ENCODE measurements at regions not wholly inside any gene's neighbourhood (a gene's known extent, or its start where the extent isn't known, plus 50 kb on each side); places are given as distances from the start of the nearest gene placed in this dataset.

DNA sequence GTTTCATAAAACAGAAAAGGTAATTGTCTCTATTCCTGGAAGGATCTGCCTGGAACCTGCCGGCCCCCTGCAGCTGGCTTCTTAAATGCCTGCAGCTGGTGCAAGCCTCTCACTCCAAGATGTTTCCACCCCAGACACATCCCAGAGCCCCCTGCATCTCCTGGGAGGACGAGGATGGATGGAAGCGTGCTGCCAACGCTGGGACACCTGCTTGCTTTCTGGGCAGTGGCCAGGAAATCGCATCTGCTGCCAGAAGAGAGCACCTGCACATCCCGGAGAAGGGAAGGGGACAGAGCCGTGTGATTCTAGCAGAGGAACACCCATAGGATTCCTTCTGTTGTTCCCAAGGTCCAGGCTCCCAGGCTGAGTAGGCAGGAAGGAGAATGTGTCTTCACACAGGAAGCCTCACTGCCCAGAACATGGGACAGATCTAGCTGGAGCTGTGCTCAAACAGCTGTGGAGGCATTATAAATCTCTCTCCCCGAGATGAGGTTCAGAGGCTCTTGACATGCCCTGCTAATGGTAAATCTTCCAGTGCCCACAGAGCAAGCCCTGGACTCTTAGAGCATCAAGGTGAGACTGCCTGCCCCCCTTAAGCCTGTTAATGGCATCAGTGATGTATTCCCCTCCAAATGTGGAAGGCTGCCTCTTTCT lies 138.8 kb upstream of the MAP1LC3B2 start:
- Mint-ChIP-seq H3K4me3 (no peak overlapping the region), H3K9me3 (peaks cover 0 to 7% (median 5%) of the 10 kb centered on the region in 8 donors), H3K27me3 (no peaks in the 10 kb centered on the region), H3K4me1 (peaks cover 0 to 2% (median 0%) of the 10 kb centered on the region in 4 donors), H3K27ac (no peak overlapping the region), H3K36me3 (no peaks in the 10 kb centered on the region)
- Histone ChIP-seq H3K27ac (ENCODE audit: low read depth, low read length) (no peak overlapping the region), H3K36me3 (ENCODE audit: insufficient read depth, low read length) (no peaks in the 10 kb centered on the region), H3K4me3 (ENCODE audit: low read length in 2 of 2) (no peak overlapping the region), H3K9me3 (ENCODE audit: control insufficient read depth in 1 of 2, low read length in 2 of 2) (peaks cover 0 to 4% of the 10 kb centered on the region in 2 donors), H3K27me3 (ENCODE audit: insufficient read depth, low read length) (no peaks in the 10 kb centered on the region), H3K4me1 (ENCODE audit: insufficient read depth, low read length) (no peaks in the 10 kb centered on the region)
- no peak for DNase-seq
- intact Hi-C loops (cut with micrococcal nuclease), result no loop called here
- ChIA-PET CTCF (ENCODE audit: partially characterized antibody) (interaction anchor here (0.7 kb wide), 1 partner anchor 190 kb away, joined by 3 read pairs; no protein-coding TSS in a partner anchor), POLR2A (ENCODE audit: partially characterized antibody) (no interaction called here)

DNA sequence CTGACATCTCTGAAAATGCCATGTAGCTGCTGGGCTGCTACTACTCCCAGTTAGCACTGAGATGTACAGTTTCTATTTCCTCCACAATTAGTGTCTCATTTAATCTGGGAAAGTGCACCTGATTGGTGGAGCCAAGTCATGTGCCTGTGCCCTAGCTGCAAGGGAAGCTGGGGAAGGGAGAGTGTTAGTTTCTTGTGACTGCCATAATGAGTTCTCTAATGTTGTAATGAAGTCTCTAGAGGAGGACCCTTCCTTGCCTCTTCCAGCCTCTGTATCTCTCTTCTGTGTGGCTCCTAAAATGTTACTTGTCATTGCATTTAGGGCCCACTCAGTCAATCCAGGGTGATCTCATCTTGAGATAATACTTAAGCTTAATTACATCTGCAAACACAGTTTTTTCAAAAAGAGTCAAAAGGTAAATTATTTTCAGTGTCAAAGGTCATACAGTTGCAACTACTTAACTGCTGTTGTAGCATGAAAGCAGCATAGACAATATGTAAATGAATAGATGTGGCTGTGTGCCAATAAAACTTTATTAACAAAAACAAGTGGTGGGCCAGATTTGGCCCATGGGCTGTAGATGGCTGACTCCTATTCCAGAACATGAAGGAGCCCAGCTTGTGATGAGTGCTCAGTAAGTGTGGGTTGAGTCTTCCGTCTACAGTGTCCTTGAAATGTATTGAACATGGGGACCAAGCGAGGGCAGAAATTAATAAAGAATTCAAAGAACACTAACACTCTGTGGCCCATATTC lies 137.2 kb upstream of the MAP1LC3B2 start:
- Histone ChIP-seq H3K27me3 (ENCODE audit: insufficient read depth, low read length) (no peaks in the 10 kb centered on the region), H3K9me3 (ENCODE audit: control insufficient read depth in 1 of 2, low read length in 2 of 2) (peaks cover 0 to 4% of the 10 kb centered on the region in 2 donors), H3K4me1 (ENCODE audit: insufficient read depth, low read length) (no peaks in the 10 kb centered on the region), H3K4me3 (ENCODE audit: low read length in 2 of 2) (no peak overlapping the region), H3K27ac (ENCODE audit: low read depth, low read length) (no peak overlapping the region), H3K36me3 (ENCODE audit: insufficient read depth, low read length) (no peaks in the 10 kb centered on the region)
- Mint-ChIP-seq H3K27ac (no peak overlapping the region), H3K36me3 (no peaks in the 10 kb centered on the region), H3K4me3 (no peak overlapping the region), H3K9me3 (peaks cover 0 to 7% (median 5%) of the 10 kb centered on the region in 8 donors), H3K27me3 (peaks cover 0 to 3% of the 10 kb centered on the region in 2 donors), H3K4me1 (peaks cover 0 to 2% (median 0%) of the 10 kb centered on the region in 4 donors)
- POLR2A ChIA-PET (ENCODE audit: partially characterized antibody), result no interaction called here
- DNase-seq, result no peak
- intact Hi-C loops (cut with micrococcal nuclease), result no loop called here
- CTCF ChIA-PET (ENCODE audit: partially characterized antibody), result no interaction called here

DNA sequence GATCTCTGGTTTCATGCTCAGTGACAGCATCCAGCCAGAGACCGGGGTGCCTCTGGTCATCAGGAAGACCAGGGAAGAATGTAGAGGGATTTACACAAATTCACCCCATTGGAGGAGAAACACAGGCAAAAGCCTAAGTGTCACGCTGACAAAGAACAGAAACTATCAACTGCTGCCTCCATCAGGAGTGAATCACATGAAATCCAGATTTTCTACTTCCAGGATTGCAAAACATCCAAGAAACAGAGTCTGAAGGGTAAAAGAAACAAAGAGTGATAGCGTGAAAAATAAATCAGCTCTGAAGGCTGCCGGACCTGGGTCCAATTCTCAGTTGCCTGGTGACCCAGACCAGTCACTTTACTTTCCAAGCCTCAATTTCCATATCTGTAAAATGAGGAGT lies 136.1 kb upstream of the MAP1LC3B2 start:
- Mint-ChIP-seq H3K27me3 (peaks cover 0 to 3% of the 10 kb centered on the region in 2 donors), H3K4me1 (peaks cover 0 to 2% (median 0%) of the 10 kb centered on the region in 4 donors), H3K9me3 (peaks cover 0 to 7% (median 5%) of the 10 kb centered on the region in 8 donors), H3K27ac (no peak overlapping the region), H3K36me3 (no peaks in the 10 kb centered on the region), H3K4me3 (no peak overlapping the region)
- Histone ChIP-seq H3K27me3 (ENCODE audit: insufficient read depth, low read length) (no peaks in the 10 kb centered on the region), H3K27ac (ENCODE audit: low read depth, low read length) (no peak overlapping the region), H3K36me3 (ENCODE audit: insufficient read depth, low read length) (no peaks in the 10 kb centered on the region), H3K4me1 (ENCODE audit: insufficient read depth, low read length) (no peaks in the 10 kb centered on the region), H3K4me3 (ENCODE audit: low read length in 2 of 2) (no peak overlapping the region), H3K9me3 (ENCODE audit: control insufficient read depth in 1 of 2, low read length in 2 of 2) (peaks cover 0 to 4% of the 10 kb centered on the region in 2 donors)
- ChIA-PET CTCF (ENCODE audit: partially characterized antibody) (no interaction called here), POLR2A (ENCODE audit: partially characterized antibody) (no interaction called here)
- intact Hi-C loops (cut with micrococcal nuclease), result no loop called here
- DNase-seq, result no peak

DNA sequence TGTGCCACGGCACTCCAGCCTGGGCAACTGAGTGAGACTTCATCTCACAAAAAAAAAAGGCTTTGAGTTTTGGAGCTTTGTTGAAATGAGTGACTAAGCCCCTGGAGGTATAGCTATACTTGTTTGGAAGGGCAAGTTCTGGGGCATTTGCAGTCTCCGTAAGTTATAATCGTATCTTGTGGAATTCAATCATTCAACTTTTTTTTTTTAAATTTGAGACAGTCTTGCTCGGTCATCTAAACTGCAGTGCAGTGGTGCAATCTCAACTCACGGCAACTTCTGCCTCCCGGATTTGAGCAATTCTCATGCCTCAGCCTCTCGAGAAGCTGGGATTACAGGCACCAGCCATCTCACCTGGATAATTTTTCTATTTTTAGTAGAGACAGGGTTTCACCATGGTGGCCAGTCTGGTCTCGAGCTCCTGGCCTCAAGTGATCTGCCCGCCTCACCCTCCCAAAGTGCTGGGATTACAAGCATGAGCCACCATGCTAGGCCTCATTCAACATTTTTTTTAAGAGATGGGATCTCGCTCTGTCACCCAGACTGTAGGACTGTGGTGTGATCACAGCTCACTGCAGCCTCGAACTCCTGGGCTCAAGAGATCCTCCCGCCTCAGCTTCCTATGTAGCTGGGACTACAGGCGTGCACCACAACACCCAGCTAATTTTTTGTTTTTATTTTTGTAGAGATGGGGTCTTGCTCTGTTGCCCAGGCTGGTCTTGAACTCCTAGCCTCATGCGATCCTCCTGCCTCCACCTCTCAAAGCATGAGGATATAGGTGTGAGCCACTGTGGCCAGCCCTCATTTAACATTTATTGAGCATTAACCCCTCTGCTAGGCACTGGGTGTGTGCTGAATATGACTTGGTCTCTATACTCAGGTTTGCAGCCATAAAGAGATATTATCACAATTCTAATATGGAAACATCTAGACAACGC lies 133.7 kb upstream of the MAP1LC3B2 start:
- H3K4me3 ChIP-seq (ENCODE audit: low read length in 2 of 2), result no peak overlapping the region
- intact Hi-C loops (cut with micrococcal nuclease), result no loop called here
- peaks cover 0 to 4% of the 10 kb centered on the region in 2 donors for H3K9me3 ChIP-seq (ENCODE audit: control insufficient read depth in 1 of 2, low read length in 2 of 2)
- no peak overlapping the region for H3K27ac Mint-ChIP-seq
- no peaks in the 10 kb centered on the region for H3K36me3 ChIP-seq (ENCODE audit: insufficient read depth, low read length)
- no peak for DNase-seq
- no peaks in the 10 kb centered on the region for H3K36me3 Mint-ChIP-seq
- no peaks in the 10 kb centered on the region for H3K4me1 ChIP-seq (ENCODE audit: insufficient read depth, low read length)
- peaks cover 0 to 3% of the 10 kb centered on the region in 2 donors for H3K27me3 Mint-ChIP-seq
- ChIA-PET POLR2A (ENCODE audit: partially characterized antibody) (no interaction called here), CTCF (ENCODE audit: partially characterized antibody) (no interaction called here)
- peaks cover 0 to 7% (median 5%) of the 10 kb centered on the region in 8 donors for H3K9me3 Mint-ChIP-seq
- no peaks in the 10 kb centered on the region for H3K4me1 Mint-ChIP-seq
- H3K27ac ChIP-seq (ENCODE audit: low read depth, low read length), result no peak overlapping the region
- no peaks in the 10 kb centered on the region for H3K27me3 ChIP-seq (ENCODE audit: insufficient read depth, low read length)
- no peak overlapping the region for H3K4me3 Mint-ChIP-seq

- no peak overlapping the region for H3K27ac Mint-ChIP-seq
- POLR2A ChIA-PET (ENCODE audit: partially characterized antibody), result no interaction called here
- H3K27me3 Mint-ChIP-seq, result peaks cover 0 to 3% of the 10 kb centered on the region in 2 donors
- Histone ChIP-seq H3K36me3 (ENCODE audit: insufficient read depth, low read length) (no peaks in the 10 kb centered on the region), H3K4me3 (ENCODE audit: low read length in 2 of 2) (no peak overlapping the region), H3K4me1 (ENCODE audit: insufficient read depth, low read length) (no peaks in the 10 kb centered on the region), H3K9me3 (ENCODE audit: control insufficient read depth in 1 of 2, low read length in 2 of 2) (peaks cover 0 to 3% of the 10 kb centered on the region in 2 donors), H3K27me3 (ENCODE audit: insufficient read depth, low read length) (no peaks in the 10 kb centered on the region), H3K27ac (ENCODE audit: low read depth, low read length) (no peak overlapping the region)
- no peak overlapping the region for H3K4me3 Mint-ChIP-seq
- CTCF ChIA-PET (ENCODE audit: partially characterized antibody), result no interaction called here
- peaks cover 0 to 7% (median 5%) of the 10 kb centered on the region in 8 donors for H3K9me3 Mint-ChIP-seq
- no peak for DNase-seq
- intact Hi-C loops (cut with micrococcal nuclease), result no loop called here
- H3K4me1 Mint-ChIP-seq, result no peaks in the 10 kb centered on the region
- H3K36me3 Mint-ChIP-seq, result no peaks in the 10 kb centered on the region
Observed at GRCh38 chr12:116426391-116427136, 132.6 kb upstream of the MAP1LC3B2 start.

DNA sequence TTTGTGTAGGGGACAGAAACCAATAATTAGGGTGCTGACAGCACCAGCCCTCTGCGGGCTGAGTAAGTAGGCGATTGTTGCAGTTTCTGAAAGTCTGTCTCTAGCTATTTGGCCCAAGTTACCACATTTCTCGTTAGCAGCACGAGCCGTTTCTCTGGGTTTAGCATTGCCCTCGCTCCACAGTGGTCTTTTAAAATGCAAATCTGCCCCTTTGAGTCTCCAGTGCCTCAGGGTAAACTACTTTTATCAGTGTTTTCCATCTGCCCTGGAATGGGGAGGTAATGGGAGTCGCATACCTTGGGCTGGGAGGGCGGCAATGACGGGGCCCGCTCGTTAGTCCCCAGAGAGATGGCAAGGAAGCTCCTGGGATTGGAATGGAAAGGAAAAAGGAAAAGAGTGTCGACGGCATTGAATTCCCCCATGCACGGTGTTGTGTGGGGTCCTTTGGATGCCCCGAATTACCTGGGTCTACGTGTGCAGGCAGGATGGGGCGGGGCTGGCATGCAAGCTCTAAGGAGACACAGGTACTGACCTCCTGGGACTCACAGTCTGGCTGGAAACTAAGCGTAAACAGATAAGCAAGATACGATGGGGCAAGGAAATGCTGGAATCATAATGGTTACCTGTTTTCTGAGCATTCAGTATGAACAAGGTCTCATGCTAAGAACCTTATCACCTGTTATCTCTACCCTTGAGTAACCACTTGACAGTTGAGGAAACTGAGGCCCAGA lies 131.8 kb upstream of the MAP1LC3B2 start:
- Histone ChIP-seq H3K4me1 (ENCODE audit: insufficient read depth, low read length) (no peaks in the 10 kb centered on the region), H3K36me3 (ENCODE audit: insufficient read depth, low read length) (no peaks in the 10 kb centered on the region), H3K4me3 (ENCODE audit: low read length in 2 of 2) (no peak overlapping the region), H3K27ac (ENCODE audit: low read depth, low read length) (no peak overlapping the region), H3K9me3 (ENCODE audit: control insufficient read depth in 1 of 2, low read length in 2 of 2) (no peaks in the 10 kb centered on the region), H3K27me3 (ENCODE audit: insufficient read depth, low read length) (no peaks in the 10 kb centered on the region)
- Mint-ChIP-seq H3K27ac (no peak overlapping the region), H3K27me3 (peaks cover 0 to 3% of the 10 kb centered on the region in 2 donors), H3K9me3 (peaks cover 0 to under 1% (median 0%) of the 10 kb centered on the region in 8 donors), H3K4me3 (no peak overlapping the region), H3K36me3 (no peaks in the 10 kb centered on the region), H3K4me1 (no peaks in the 10 kb centered on the region)
- intact Hi-C loops (cut with micrococcal nuclease), result no loop called here
- POLR2A ChIA-PET (ENCODE audit: partially characterized antibody), result no interaction called here
- DNase-seq, result no peak
- CTCF ChIA-PET (ENCODE audit: partially characterized antibody), result no interaction called here
